RWPE1 (cell line): ENCODE measurements at regions not wholly inside any gene's neighbourhood (a gene's known extent, or its start where the extent isn't known, plus 50 kb on each side); places are given as distances from the start of the nearest gene placed in this dataset.
"Not testable (repeated sequence)": the region's sequence is repeated elsewhere in the genome, so short reads cannot be mapped to it uniquely, and the experiment has no call there.

Experiments used
- CTCF ChIA-PET: fragments of 350-600 bp; sonication (Branson Sonifier 250); formaldehyde crosslinking; extraction: SDS; loops from one replicate; lab custom pipeline; 2021; lab: Yijun Ruan, JAX
- POLR2A ChIA-PET: fragments of 400-600 bp; formaldehyde crosslinking; extraction: SDS; loops from one replicate; lab custom pipeline; 2020; ENCODE audit warnings: antibody characterized with exemption; ENCODE audit not compliant: low non-redundant PET; lab: Yijun Ruan, JAX
- DNase-seq: peaks from one replicate; pipeline ENCODE4 v3.0.0; 2012; ENCODE audit warnings: low spot score
- H3K27ac ChIP-seq: fragments of 450-650 bp; 2 replicates; pipeline ENCODE4 v1.5.1; 2017
- CTCF ChIP-seq: fragments of 450-650 bp; conservative IDR thresholded peaks from 2 replicates; pipeline ENCODE4 v1.5.1; 2017; ENCODE audit warnings: low read depth, mild to moderate bottlenecking

GRCh38 chr11:81286550-81286949, 1447.1 kb downstream of the FAM181B start:
- POLR2A ChIA-PET = no interaction called here

GRCh38 chr11:81280228-81280627, 1453.4 kb downstream of the FAM181B start:
- POLR2A ChIA-PET, CTCF ChIA-PET: not testable (repeated sequence)

More at GRCh38 chr11:81286550-81286949, 1447.1 kb downstream of the FAM181B start:
- no peak for TF ChIP-seq CTCF
- CTCF ChIA-PET = no interaction called here
- H3K27ac ChIP-seq = no peak overlapping the region
- no peak for DNase-seq

GRCh38 chr11:81278991-81279390, 1454.7 kb downstream of the FAM181B start:
- no peak for DNase-seq
- POLR2A ChIA-PET = no interaction called here
- TF ChIP-seq CTCF = no peak
- no peak overlapping the region for H3K27ac ChIP-seq
- CTCF ChIA-PET = interaction anchor here (0.6 to 0.8 kb wide), 2 partner anchors 1045 to 1634 kb away, joined by 3 to 6 read pairs; no protein-coding TSS in a partner anchor

More at GRCh38 chr11:81280228-81280627, 1453.4 kb downstream of the FAM181B start:
- DNase-seq, H3K27ac ChIP-seq: not testable (repeated sequence)

- H3K27ac ChIP-seq = no peak overlapping the region
- TF ChIP-seq CTCF = no peak
- POLR2A ChIA-PET = no interaction called here
- CTCF ChIA-PET = interaction anchor here (0.5 kb wide), 1 partner anchor 46 kb away, joined by 3 read pairs; no protein-coding TSS in a partner anchor
- no peak for DNase-seq
Measured at GRCh38 chr11:81270686-81271085, 1463.0 kb downstream of the FAM181B start.

GRCh38 chr11:81267246-81267645, 1466.4 kb downstream of the FAM181B start:
- DNase-seq = no peak
- POLR2A ChIA-PET = no interaction called here
- H3K27ac ChIP-seq = no peak overlapping the region
- no peak for TF ChIP-seq CTCF
- CTCF ChIA-PET = no interaction called here

GRCh38 chr11:81259471-81259870, 1474.2 kb downstream of the FAM181B start:
- ChIA-PET CTCF (no interaction called here), POLR2A (no interaction called here)
- no peak overlapping the region for H3K27ac ChIP-seq
- DNase-seq = no peak
- no peak for TF ChIP-seq CTCF

- CTCF ChIA-PET = no interaction called here
- POLR2A ChIA-PET = no interaction called here
- no peak for TF ChIP-seq CTCF
- no peak for DNase-seq
- no peak overlapping the region for H3K27ac ChIP-seq
Measured at GRCh38 chr11:81255895-81256294, 1477.8 kb downstream of the FAM181B start.
